DND-41 (cell line): ENCODE measurements at regions not wholly inside any gene's neighbourhood (a gene's known extent, or its start where the extent isn't known, plus 50 kb on each side); places are given as distances from the start of the nearest gene placed in this dataset.

Experiments used
- ATAC-seq: fragments of 200-7000 bp; cut with Tn5 transposase; 3 replicates; pipeline ENCODE4 v1.9.1; 2021; ENCODE audit warnings: low read depth; ENCODE audit not compliant: insufficient read depth
- DNase-seq: peaks from one replicate; pipeline ENCODE4 v3.0.0-alpha.2; 2020
- H2AFZ ChIP-seq: 2 replicates; pipeline ENCODE4 v1.6.0; 2012; ENCODE audit warnings: low read depth, low read length
- H3K27ac ChIP-seq: 2 replicates; pipeline ENCODE4 v1.5.1; 2012; ENCODE audit warnings: low read length, inconsistent platforms
- H3K27me3 ChIP-seq: fragments of 200-600 bp; sonication (generic); 2 replicates; pipeline ENCODE4 v1.6.0; 2012; ENCODE audit warnings: low read length, mild to moderate bottlenecking, inconsistent platforms; ENCODE audit not compliant: insufficient read depth, poor library complexity
- H3K36me3 ChIP-seq: 2 replicates; pipeline ENCODE4 v1.5.1; 2012; ENCODE audit warnings: low read length, inconsistent platforms; ENCODE audit not compliant: insufficient read depth
- H3K4me1 ChIP-seq: 2 replicates; pipeline ENCODE4 v1.5.1; 2012; ENCODE audit warnings: mild to moderate bottlenecking, low read length; ENCODE audit not compliant: insufficient read depth
- H3K4me2 ChIP-seq: 2 replicates; pipeline ENCODE4 v1.6.0; 2012; ENCODE audit warnings: mild to moderate bottlenecking, moderate library complexity, low read length, inconsistent platforms; ENCODE audit not compliant: insufficient read depth
- H3K4me3 ChIP-seq, 2 experiments: fragments of 200-600 bp in 1 of 2; shearing (Covaris generic) in 1 of 2; 2 replicates each; pipeline ENCODE4 v1.5.1; 2012 to 2016; ENCODE audit warnings: inconsistent platforms in 2 of 2, low read length in 2 of 2, mild to moderate bottlenecking in 2 of 2, low read depth in 1 of 2, moderate library complexity in 1 of 2
- H3K79me2 ChIP-seq: 2 replicates; pipeline ENCODE4 v1.6.0; 2012; ENCODE audit warnings: low read length, inconsistent platforms; ENCODE audit not compliant: insufficient read depth
- H3K9ac ChIP-seq: 2 replicates; pipeline ENCODE4 v1.6.0; 2012; ENCODE audit warnings: low read depth, mild to moderate bottlenecking, inconsistent platforms, low read length, moderate library complexity
- H3K9me3 ChIP-seq: 2 replicates; pipeline ENCODE4 v1.5.1; 2012; ENCODE audit warnings: low read length, moderate library complexity, mild to moderate bottlenecking, inconsistent platforms; ENCODE audit not compliant: insufficient read depth, severe bottlenecking
- H4K20me1 ChIP-seq: 2 replicates; pipeline ENCODE4 v1.6.0; 2012; ENCODE audit warnings: low read length; ENCODE audit not compliant: insufficient read depth
- CTCF ChIP-seq: IDR thresholded peaks from 2 replicates; pipeline ENCODE4 v1.5.1; 2012; ENCODE audit warnings: borderline replicate concordance, low read length, moderate library complexity, mild to moderate bottlenecking; ENCODE audit not compliant: poor library complexity, severe bottlenecking; ENCODE audit errors: extremely low read depth
- EZH2 ChIP-seq: IDR thresholded peaks from 3 replicates; pipeline ENCODE4 v1.6.1; 2012; ENCODE audit warnings: borderline replicate concordance, low read depth, mild to moderate bottlenecking, moderate library complexity, low read length, inconsistent platforms; ENCODE audit not compliant: severe bottlenecking

GRCh38 chr12:115869604-115870003 is 407.9 kb downstream of the MED13L start:
- H3K27me3 ChIP-seq, result peaks cover 7% of the 10 kb centered on the region
- ATAC-seq, result no peak

GRCh38 chr12:115868624-115869023 is 408.9 kb downstream of the MED13L start:
- H3K79me2 ChIP-seq, result no peaks in the 10 kb centered on the region
- H3K4me1 ChIP-seq, result no peaks in the 10 kb centered on the region
- H3K4me3 ChIP-seq, result no peak overlapping the region
- H2AFZ ChIP-seq, result no peak overlapping the region
- no peak for DNase-seq
- no peak overlapping the region for H3K9ac ChIP-seq
- H3K27me3 ChIP-seq, result peaks cover 7% of the 10 kb centered on the region
- no peak for ATAC-seq
- TF ChIP-seq EZH2 (no peak), CTCF (no peak)
- no peaks in the 10 kb centered on the region for H3K9me3 ChIP-seq
- H4K20me1 ChIP-seq, result no peaks in the 10 kb centered on the region
- H3K4me2 ChIP-seq, result no peak overlapping the region
- no peaks in the 10 kb centered on the region for H3K36me3 ChIP-seq
- H3K27ac ChIP-seq, result no peak overlapping the region

More at GRCh38 chr12:115869604-115870003, 407.9 kb downstream of the MED13L start:
- no peaks in the 10 kb centered on the region for H3K9me3 ChIP-seq
- no peaks in the 10 kb centered on the region for H4K20me1 ChIP-seq
- no peak overlapping the region for H2AFZ ChIP-seq
- no peak overlapping the region for H3K4me2 ChIP-seq
- no peak overlapping the region for H3K9ac ChIP-seq
- no peaks in the 10 kb centered on the region for H3K36me3 ChIP-seq
- no peak for DNase-seq
- H3K27ac ChIP-seq, result no peak overlapping the region
- no peaks in the 10 kb centered on the region for H3K79me2 ChIP-seq
- TF ChIP-seq EZH2 (no peak), CTCF (no peak)
- H3K4me3 ChIP-seq, result no peak overlapping the region
- no peaks in the 10 kb centered on the region for H3K4me1 ChIP-seq

GRCh38 chr12:115867854-115868253 is 409.6 kb downstream of the MED13L start:
- no peak overlapping the region for H3K4me3 ChIP-seq
- peaks cover 7% of the 10 kb centered on the region for H3K27me3 ChIP-seq
- no peaks in the 10 kb centered on the region for H3K9me3 ChIP-seq
- no peaks in the 10 kb centered on the region for H3K79me2 ChIP-seq
- H3K9ac ChIP-seq, result no peak overlapping the region
- ATAC-seq (no peak), DNase-seq (no peak)
- H2AFZ ChIP-seq, result no peak overlapping the region
- no peaks in the 10 kb centered on the region for H3K36me3 ChIP-seq
- H3K27ac ChIP-seq, result no peak overlapping the region
- TF ChIP-seq CTCF, result no peak
- no peak for TF ChIP-seq EZH2
- no peaks in the 10 kb centered on the region for H3K4me1 ChIP-seq
- H3K4me2 ChIP-seq, result no peak overlapping the region
- no peaks in the 10 kb centered on the region for H4K20me1 ChIP-seq
